ENCODE measurements at regions not wholly inside any gene's neighbourhood (a gene's known extent, or its start where the extent isn't known, plus 50 kb on each side); places are given as distances from the start of the nearest gene placed in this dataset.

GRCh38 chr20:10771435-10772140, 97.8 kb upstream of the JAG1 start:
- TF ChIP-seq GATA2 (IDR thresholded peaks at IDR 0.05; ENCODE audit: low read depth, low read length) (no peak), GATA3 (IDR thresholded peaks at IDR 0.05; ENCODE audit: low read depth, low read length) (no peak)

Measured in SH-SY5Y (cell line).